SH-SY5Y (cell line): ENCODE measurements at regions not wholly inside any gene's neighbourhood (a gene's known extent, or its start where the extent isn't known, plus 50 kb on each side); places are given as distances from the start of the nearest gene placed in this dataset.

Experiments used
- GATA2 ChIP-seq: IDR thresholded peaks from 2 replicates; pipeline ENCODE4 v1.6.1; 2011; ENCODE audit warnings: mild to moderate bottlenecking, low read depth, low read length
- GATA3 ChIP-seq: IDR thresholded peaks from 2 replicates; pipeline ENCODE4 v1.6.1; 2011; ENCODE audit warnings: low read depth, mild to moderate bottlenecking, low read length, moderate library complexity

DNA sequence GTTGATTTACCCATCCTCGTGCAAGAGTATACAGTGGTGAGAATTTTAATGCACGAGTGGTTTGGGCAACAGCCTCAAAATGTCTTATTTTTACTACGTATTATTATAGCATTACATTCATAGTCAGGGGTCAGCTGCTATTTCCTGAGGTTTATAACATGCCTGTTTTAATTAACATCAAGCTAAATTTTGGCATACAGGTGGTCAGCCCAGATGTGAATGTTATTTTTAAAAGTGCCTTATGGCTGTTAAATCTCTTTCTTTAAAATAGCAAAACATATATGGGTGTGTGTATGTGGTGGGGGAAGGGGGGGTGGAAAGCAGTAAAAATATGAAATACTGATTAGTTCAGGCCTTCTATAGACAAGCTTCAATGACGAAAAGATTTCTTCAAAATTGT, 424.5 kb upstream of the CLINT1 start:
- TF ChIP-seq GATA2 (no peak), GATA3 (no peak)
